H1 (cell line): ENCODE measurements at regions not wholly inside any gene's neighbourhood (a gene's known extent, or its start where the extent isn't known, plus 50 kb on each side); places are given as distances from the start of the nearest gene placed in this dataset.

ENCODE experiments used
- ATF2 ChIP-seq: IDR thresholded peaks from 2 replicates; pipeline ENCODE4 v1.6.1; 2012; ENCODE audit warnings: low read length, inconsistent platforms
- CREB1 ChIP-seq: IDR thresholded peaks from 2 replicates; pipeline ENCODE4 v1.6.1; 2012; ENCODE audit warnings: inconsistent platforms
- CTCF ChIP-seq, 3 experiments: IDR thresholded peaks; 1 replicate in 2 of 3; 2 replicates in 1 of 3; pipeline versions ENCODE4 v1.5.1 to v1.6.1; 2011; ENCODE audit warnings: low read length in 3 of 3, mild to moderate bottlenecking in 3 of 3, inconsistent platforms in 2 of 3, low read depth in 1 of 3, moderate library complexity in 1 of 3; ENCODE audit not compliant: insufficient read depth in 1 of 3; ENCODE audit errors: control extremely low read depth in 1 of 3
- E2F6 ChIP-seq: IDR thresholded peaks from 2 replicates; pipeline ENCODE4 v1.6.1; 2012; ENCODE audit warnings: inconsistent platforms
- MAFK ChIP-seq: IDR thresholded peaks from 2 replicates; pipeline ENCODE4 v1.6.1; 2012; ENCODE audit warnings: low read depth, mild to moderate bottlenecking, improper control_type of control experiment, low read length
- NRF1 ChIP-seq: IDR thresholded peaks from 2 replicates; pipeline ENCODE4 v1.6.1; 2011; ENCODE audit warnings: mild to moderate bottlenecking, low read depth, low read length, improper control_type of control experiment
- POLR2A ChIP-seq, 2 experiments: IDR thresholded peaks; 1 replicate in 1 of 2; 2 replicates in 1 of 2; pipeline ENCODE4 v1.6.1; 2011; ENCODE audit warnings: low read depth in 2 of 2, low read length in 2 of 2, mild to moderate bottlenecking in 2 of 2; ENCODE audit errors: control extremely low read depth in 1 of 2
- TEAD4 ChIP-seq: IDR thresholded peaks from 2 replicates; pipeline ENCODE4 v1.6.1; 2012; ENCODE audit warnings: low read depth, low read length, inconsistent platforms, mixed read lengths
- ZNF274 ChIP-seq: IDR thresholded peaks from 2 replicates; pipeline ENCODE4 v1.7.0; 2012; ENCODE audit warnings: low read length, borderline replicate concordance; ENCODE audit errors: extremely low read depth

GRCh38 chr6:146885708-146886457 lies 287.1 kb downstream of the ADGB start:
- TF ChIP-seq ATF2 (no peak), POLR2A (IDR thresholded peaks at IDR 0.05; ENCODE audit: control extremely low read depth in 1 of 2, low read depth in 2 of 2, low read length in 2 of 2) (no peak), MAFK (no peak), CTCF (IDR thresholded peaks at IDR 0.05; ENCODE audit: control extremely low read depth in 1 of 3, insufficient read depth in 1 of 3, low read depth in 1 of 3, low read length in 3 of 3) (no peak), ZNF274 (no peak), E2F6 (no peak), CREB1 (no peak), TEAD4 (no peak), NRF1 (no peak)
